ENCODE measurements at regions not wholly inside any gene's neighbourhood (a gene's known extent, or its start where the extent isn't known, plus 50 kb on each side); places are given as distances from the start of the nearest gene placed in this dataset.

DNA sequence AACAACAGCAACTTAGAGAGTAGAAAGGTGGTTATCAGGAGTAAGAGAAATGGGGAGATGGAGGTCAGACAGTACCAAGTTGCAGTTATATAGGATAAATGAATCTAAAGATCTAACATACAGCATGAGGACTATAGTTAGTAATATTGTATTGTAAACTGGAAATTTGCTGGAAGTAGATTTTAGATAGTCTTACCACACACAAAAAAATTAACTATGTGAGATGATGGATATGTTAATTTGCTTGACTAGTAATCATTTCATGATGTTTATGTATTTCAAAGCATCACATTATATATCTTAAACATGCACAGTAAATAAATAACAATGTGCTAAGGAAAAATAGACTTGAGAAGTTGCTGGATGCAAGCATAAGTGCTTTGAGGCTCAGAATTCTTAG lies 622.1 kb downstream of the CCDC171 start:
- no peak overlapping the region for H2AFZ ChIP-seq (replicated peaks)
- H3K4me3 ChIP-seq = no peak overlapping the region
- Mint-ChIP-seq H3K27ac (no peak overlapping the region), H3K9me3 (no peaks in the 10 kb centered on the region), H3K4me3 (no peak overlapping the region), H3K27me3 (ENCODE audit: insufficient read depth, low read depth) (peaks cover 2% of the 10 kb centered on the region), H3K36me3 (no peaks in the 10 kb centered on the region), H3K4me1 (peaks cover 12% of the 10 kb centered on the region)
- TF ChIP-seq EZH2phosphoT487 (IDR thresholded peaks at IDR 0.05) (no peak), EZH2 (IDR thresholded peaks at IDR 0.05) (no peak)
- TF ChIP-seq, protein P1, sequence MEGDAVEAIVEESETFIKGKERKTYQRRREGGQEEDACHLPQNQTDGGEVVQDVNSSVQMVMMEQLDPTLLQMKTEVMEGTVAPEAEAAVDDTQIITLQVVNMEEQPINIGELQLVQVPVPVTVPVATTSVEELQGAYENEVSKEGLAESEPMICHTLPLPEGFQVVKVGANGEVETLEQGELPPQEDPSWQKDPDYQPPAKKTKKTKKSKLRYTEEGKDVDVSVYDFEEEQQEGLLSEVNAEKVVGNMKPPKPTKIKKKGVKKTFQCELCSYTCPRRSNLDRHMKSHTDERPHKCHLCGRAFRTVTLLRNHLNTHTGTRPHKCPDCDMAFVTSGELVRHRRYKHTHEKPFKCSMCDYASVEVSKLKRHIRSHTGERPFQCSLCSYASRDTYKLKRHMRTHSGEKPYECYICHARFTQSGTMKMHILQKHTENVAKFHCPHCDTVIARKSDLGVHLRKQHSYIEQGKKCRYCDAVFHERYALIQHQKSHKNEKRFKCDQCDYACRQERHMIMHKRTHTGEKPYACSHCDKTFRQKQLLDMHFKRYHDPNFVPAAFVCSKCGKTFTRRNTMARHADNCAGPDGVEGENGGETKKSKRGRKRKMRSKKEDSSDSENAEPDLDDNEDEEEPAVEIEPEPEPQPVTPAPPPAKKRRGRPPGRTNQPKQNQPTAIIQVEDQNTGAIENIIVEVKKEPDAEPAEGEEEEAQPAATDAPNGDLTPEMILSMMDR (IDR thresholded peaks at IDR 0.05) = no peak
- no peak overlapping the region for H3K9ac ChIP-seq
- no peaks in the 10 kb centered on the region for H3K36me3 ChIP-seq
- H3F3A ChIP-seq (ENCODE audit: low read depth) = no peaks in the 10 kb centered on the region
- H4K20me1 ChIP-seq (ENCODE audit: low read depth) = no peaks in the 10 kb centered on the region
- no peak for DNase-seq (ENCODE audit: low spot score)
- H3K4me2 ChIP-seq = no peak overlapping the region
- no peaks in the 10 kb centered on the region for H3K9me3 ChIP-seq (ENCODE audit: low read depth)
- H3K27me3 ChIP-seq = no peaks in the 10 kb centered on the region
- H3K79me2 ChIP-seq (ENCODE audit: low read depth) = no peaks in the 10 kb centered on the region
- H3K4me1 ChIP-seq = no peaks in the 10 kb centered on the region
- no peak overlapping the region for H3K27ac ChIP-seq

DNA sequence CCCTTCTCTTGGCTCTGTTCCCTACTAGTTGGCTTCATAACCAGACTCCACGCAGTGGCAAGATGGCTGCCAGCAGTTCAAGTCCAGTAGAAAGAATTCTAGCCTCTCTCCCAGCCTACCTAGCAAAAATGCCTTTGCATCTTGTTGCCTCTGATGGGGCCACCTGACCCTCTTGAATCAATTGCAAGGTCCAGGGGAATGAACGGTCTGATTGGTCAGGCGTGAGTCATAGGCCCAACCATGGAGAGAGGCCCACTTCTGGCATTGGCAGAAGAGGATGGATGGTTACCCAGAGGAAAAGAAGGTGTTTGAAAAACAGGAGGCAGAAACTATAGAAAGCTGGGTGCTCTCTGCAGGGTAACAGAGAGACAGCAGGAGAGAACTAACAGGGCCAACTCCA lies 622.6 kb downstream of the CCDC171 start:
- no peak overlapping the region for H3K4me3 Mint-ChIP-seq
- H3K27ac Mint-ChIP-seq = no peak overlapping the region

DNA sequence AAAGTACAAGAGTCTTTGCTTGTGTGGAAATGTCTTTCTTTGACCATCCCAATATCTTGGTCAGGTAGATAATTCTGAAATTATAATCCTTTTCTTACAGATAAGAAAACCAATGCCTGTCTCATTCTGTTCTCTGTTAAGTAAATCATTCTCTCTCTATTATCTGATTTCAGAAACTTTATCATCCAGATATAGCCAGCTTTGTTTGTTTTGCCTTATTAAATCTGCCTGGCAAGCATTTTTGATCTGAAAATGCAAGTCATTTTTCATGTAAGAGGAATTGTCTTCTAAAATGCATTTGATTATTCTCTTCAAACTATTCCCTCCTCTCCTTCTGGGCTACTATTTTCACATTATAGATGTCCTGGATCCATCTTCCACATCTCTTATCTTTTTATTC lies 625.5 kb downstream of the CCDC171 start:
- no peaks in the 10 kb centered on the region for H3K36me3 Mint-ChIP-seq
- Histone ChIP-seq H3K79me2 (ENCODE audit: low read depth) (no peaks in the 10 kb centered on the region), H3K9me3 (ENCODE audit: low read depth) (no peaks in the 10 kb centered on the region), H3K36me3 (no peaks in the 10 kb centered on the region), H3K9ac (no peak overlapping the region), H3K4me2 (no peak overlapping the region), H3K27me3 (no peaks in the 10 kb centered on the region), H2AFZ (replicated peaks) (no peak overlapping the region), H3K4me1 (no peaks in the 10 kb centered on the region), H4K20me1 (ENCODE audit: low read depth) (no peaks in the 10 kb centered on the region), H3F3A (ENCODE audit: low read depth) (no peaks in the 10 kb centered on the region), H3K27ac (no peak overlapping the region), H3K4me3 (no peak overlapping the region)
- no peak overlapping the region for H3K27ac Mint-ChIP-seq
- no peak for DNase-seq (ENCODE audit: low spot score)
- TF ChIP-seq EZH2phosphoT487 (IDR thresholded peaks at IDR 0.05) = no peak
- TF ChIP-seq EZH2 (IDR thresholded peaks at IDR 0.05) = no peak
- TF ChIP-seq, protein P1 (IDR thresholded peaks at IDR 0.05) = no peak
- H3K4me3 Mint-ChIP-seq = no peak overlapping the region
- H3K27me3 Mint-ChIP-seq (ENCODE audit: insufficient read depth, low read depth) = no peaks in the 10 kb centered on the region
- no peaks in the 10 kb centered on the region for H3K9me3 Mint-ChIP-seq
- H3K4me1 Mint-ChIP-seq = no peaks in the 10 kb centered on the region

More for the DNA sequence above, 622.6 kb downstream of the CCDC171 start:
- no peaks in the 10 kb centered on the region for H3F3A ChIP-seq (ENCODE audit: low read depth)
- TF ChIP-seq EZH2phosphoT487 (IDR thresholded peaks at IDR 0.05) (no peak), EZH2 (IDR thresholded peaks at IDR 0.05) (no peak)
- TF ChIP-seq, protein P1 (IDR thresholded peaks at IDR 0.05) = no peak
- no peak overlapping the region for H3K4me3 ChIP-seq
- no peak overlapping the region for H2AFZ ChIP-seq (replicated peaks)
- DNase-seq (ENCODE audit: low spot score) = no peak
- Mint-ChIP-seq H3K4me1 (peaks cover 12% of the 10 kb centered on the region), H3K36me3 (no peaks in the 10 kb centered on the region), H3K9me3 (no peaks in the 10 kb centered on the region), H3K27me3 (ENCODE audit: insufficient read depth, low read depth) (peaks cover 2% of the 10 kb centered on the region)
- H3K9me3 ChIP-seq (ENCODE audit: low read depth) = no peaks in the 10 kb centered on the region
- H3K27me3 ChIP-seq = no peaks in the 10 kb centered on the region
- H3K27ac ChIP-seq = no peak overlapping the region
- no peak overlapping the region for H3K9ac ChIP-seq
- no peaks in the 10 kb centered on the region for H3K4me1 ChIP-seq
- H3K79me2 ChIP-seq (ENCODE audit: low read depth) = no peaks in the 10 kb centered on the region
- H3K4me2 ChIP-seq = no peak overlapping the region
- H3K36me3 ChIP-seq = no peaks in the 10 kb centered on the region
- no peaks in the 10 kb centered on the region for H4K20me1 ChIP-seq (ENCODE audit: low read depth)
